Stomach (tissue), 8 donors: ENCODE measurements at regions not wholly inside any gene's neighbourhood (a gene's known extent, or its start where the extent isn't known, plus 50 kb on each side); places are given as distances from the start of the nearest gene placed in this dataset.

Source experiments
- DNase-seq, 2 donors: peaks; one replicate each; pipeline versions ENCODE4 v3.0.0 to v3.0.0-alpha.2; 2013 to 2019
- H3K27ac ChIP-seq, 5 donors: fragments of 200-600 bp in 4 of 5; sonication (generic) in 4 of 5; one replicate each; pipeline ENCODE4 v1.5.1; 2013 to 2019; ENCODE audit warnings: mild to moderate bottlenecking in 1 of 5, moderate library complexity in 1 of 5
- H3K27me3 ChIP-seq, 3 donors: fragments of 200-600 bp; sonication (generic); one replicate each; pipeline ENCODE4 v1.5.1; 2017 to 2019; ENCODE audit warnings: mixed run types in 1 of 3
- H3K36me3 ChIP-seq, 4 donors: fragments of 200-600 bp; sonication (generic); 1 replicate in 3 of 4; 2 replicates in 1 of 4; pipeline ENCODE4 v1.5.1; 2016 to 2019
- H3K4me1 ChIP-seq, 4 donors: fragments of 200-600 bp; sonication (generic); one replicate each; pipeline ENCODE4 v1.5.1; 2016 to 2019
- H3K4me3 ChIP-seq, 4 donors: fragments of 200-600 bp; sonication (generic) in 3 of 4; one replicate each; pipeline ENCODE4 v1.5.1; 2016 to 2019; ENCODE audit warnings: mild to moderate bottlenecking in 1 of 4
- H3K9me3 ChIP-seq, 4 donors: fragments of 200-600 bp; sonication (generic); one replicate each; pipeline ENCODE4 v1.5.1; 2016 to 2019
- CTCF ChIP-seq, 7 experiments: fragments of 450-650 bp in 4 of 7; fragments of 200-600 bp in 3 of 7; sonication (generic) in 3 of 7; IDR thresholded peaks; one replicate each; pipeline ENCODE4 v1.5.1; 2016 to 2019; ENCODE audit warnings: antibody characterized with exemption in 7 of 7, control low read depth in 2 of 7, mild to moderate bottlenecking in 1 of 7
- EP300 ChIP-seq: sonication (generic); formaldehyde crosslinking; IDR thresholded peaks from one replicate; pipeline ENCODE4 v1.6.1; 2017; ENCODE audit warnings: antibody characterized with exemption
- POLR2A ChIP-seq, 4 donors: fragments of 450-650 bp; IDR thresholded peaks; one replicate each; pipeline ENCODE4 v1.6.1; 2016; ENCODE audit warnings: antibody characterized with exemption in 4 of 4, control low read depth in 2 of 4, mild to moderate bottlenecking in 1 of 4, moderate library complexity in 1 of 4
- POLR2AphosphoS5 ChIP-seq, 3 donors: sonication (generic); formaldehyde crosslinking; IDR thresholded peaks; one replicate each; pipeline ENCODE4 v1.6.1; 2016; ENCODE audit warnings: antibody characterized with exemption in 3 of 3
- WGBS, 5 donors: extraction: QIAGEN DNeasy Blood & Tissue Kit in 3 of 5; methylation state at CpG; one replicate each; pipeline versions ENCODE4 v1.1.5 to v1.1.7; 2013 to 2018; 5-methylcytosine and 5-hydroxymethylcytosine counted together
- intact Hi-C: fragments of 100-400 bp; cut with DNase I; formaldehyde crosslinking; loops from one replicate; pipeline ENCODE4 v1.15.1; 2023; ENCODE audit warnings: low total_unique reads
- donor health status: healthy with polysubstance abuse.
- donor health status: Bipolar disorder and iron deficiency.
- donor health status: healthy.

GRCh38 chr1:147826259-147826658 lies 65.9 kb upstream of the GJA5 start:
- Histone ChIP-seq H3K27me3 (no peaks in the 10 kb centered on the region), H3K27ac (no peak overlapping the region), H3K4me1 (no peaks in the 10 kb centered on the region), H3K9me3 (no peaks in the 10 kb centered on the region), H3K4me3 (no peak overlapping the region), H3K36me3 (no peaks in the 10 kb centered on the region)
- WGBS, 5 donors, result 81 to 100% (median 94%) methylated on average over 1 of the region's 1 CpG
- intact Hi-C loops, result no loop called here
- TF ChIP-seq POLR2AphosphoS5 (IDR thresholded peaks at IDR 0.05) (no peak), POLR2A (IDR thresholded peaks at IDR 0.05) (no peak), CTCF (IDR thresholded peaks at IDR 0.05) (no peak), EP300 (no peak)
- DNase-seq, result no peak

GRCh38 chr1:147833231-147833860 lies 69.2 kb upstream of the GJA8 start:
- H3K27me3 ChIP-seq, result peaks cover 0 to 16% (median 0%) of the 10 kb centered on the region in 3 donors
- no peak overlapping the region for H3K27ac ChIP-seq
- no peaks in the 10 kb centered on the region for H3K4me1 ChIP-seq
- 24 to 73% (median 46%) methylated on average over 3 of the region's 3 CpGs for WGBS, 5 donors
- no peaks in the 10 kb centered on the region for H3K9me3 ChIP-seq
- peak; percentile 30 to 79 for DNase-seq
- intact Hi-C loops, result no loop called here
- H3K4me3 ChIP-seq, result no peak overlapping the region
- TF ChIP-seq EP300 (no peak), POLR2AphosphoS5 (IDR thresholded peaks at IDR 0.05) (no peak), POLR2A (IDR thresholded peaks at IDR 0.05) (no peak), CTCF (IDR thresholded peaks at IDR 0.05) (no peak)
- no peaks in the 10 kb centered on the region for H3K36me3 ChIP-seq

GRCh38 chr1:147834181-147834580 lies 68.4 kb upstream of the GJA8 start:
- 46 to 60% (median 54%) methylated on average over 4 of the region's 4 CpGs for WGBS, 5 donors
- intact Hi-C loops, result no loop called here
- H3K9me3 ChIP-seq, result no peaks in the 10 kb centered on the region
- no peaks in the 10 kb centered on the region for H3K4me1 ChIP-seq
- H3K27ac ChIP-seq, result no peak overlapping the region
- peaks cover 0 to 16% (median 0%) of the 10 kb centered on the region in 3 donors for H3K27me3 ChIP-seq
- no peak for DNase-seq
- no peak overlapping the region for H3K4me3 ChIP-seq
- TF ChIP-seq POLR2AphosphoS5 (IDR thresholded peaks at IDR 0.05) (no peak), CTCF (IDR thresholded peaks at IDR 0.05) (no peak), EP300 (no peak), POLR2A (IDR thresholded peaks at IDR 0.05) (no peak)
- no peaks in the 10 kb centered on the region for H3K36me3 ChIP-seq

- Histone ChIP-seq H3K4me1 (no peaks in the 10 kb centered on the region), H3K4me3 (no peak overlapping the region), H3K27ac (no peak overlapping the region), H3K36me3 (no peaks in the 10 kb centered on the region), H3K27me3 (peaks cover 0 to 16% (median 0%) of the 10 kb centered on the region in 3 donors), H3K9me3 (no peaks in the 10 kb centered on the region)
- DNase-seq, result no peak
- TF ChIP-seq CTCF (IDR thresholded peaks at IDR 0.05) (no peak), POLR2A (IDR thresholded peaks at IDR 0.05) (no peak), POLR2AphosphoS5 (IDR thresholded peaks at IDR 0.05) (no peak), EP300 (no peak)
- intact Hi-C loops, result no loop called here
Observed at GRCh38 chr1:147834810-147835209, 67.8 kb upstream of the GJA8 start.
